Suprapubic skin (tissue), 4 donors: ENCODE measurements at regions not wholly inside any gene's neighbourhood (a gene's known extent, or its start where the extent isn't known, plus 50 kb on each side); places are given as distances from the start of the nearest gene placed in this dataset.

Experiments
- EP300 ChIP-seq: sonication (generic); formaldehyde crosslinking; IDR thresholded peaks from one replicate; pipeline ENCODE4 v1.6.1; 2017; ENCODE audit warnings: antibody characterized with exemption
- POLR2A ChIP-seq, 2 donors: fragments of 450-650 bp; IDR thresholded peaks; one replicate each; pipeline ENCODE4 v1.6.1; 2017; ENCODE audit warnings: antibody characterized with exemption in 2 of 2, mild to moderate bottlenecking in 2 of 2, moderate library complexity in 2 of 2
- POLR2AphosphoS5 ChIP-seq, 3 donors: sonication (generic); formaldehyde crosslinking; IDR thresholded peaks; one replicate each; pipeline ENCODE4 v1.6.1; 2017; ENCODE audit warnings: antibody characterized with exemption in 3 of 3
- TF ChIP-seq, protein P1 (sequence below), 2 donors: fragments of 200-600 bp in 1 of 2; fragments of 450-650 bp in 1 of 2; sonication (generic) in 1 of 2; IDR thresholded peaks; one replicate each; pipeline ENCODE4 v1.5.1; 2016 to 2019; ENCODE audit warnings: antibody characterized with exemption in 2 of 2, mild to moderate bottlenecking in 1 of 2, moderate library complexity in 1 of 2

DNA sequence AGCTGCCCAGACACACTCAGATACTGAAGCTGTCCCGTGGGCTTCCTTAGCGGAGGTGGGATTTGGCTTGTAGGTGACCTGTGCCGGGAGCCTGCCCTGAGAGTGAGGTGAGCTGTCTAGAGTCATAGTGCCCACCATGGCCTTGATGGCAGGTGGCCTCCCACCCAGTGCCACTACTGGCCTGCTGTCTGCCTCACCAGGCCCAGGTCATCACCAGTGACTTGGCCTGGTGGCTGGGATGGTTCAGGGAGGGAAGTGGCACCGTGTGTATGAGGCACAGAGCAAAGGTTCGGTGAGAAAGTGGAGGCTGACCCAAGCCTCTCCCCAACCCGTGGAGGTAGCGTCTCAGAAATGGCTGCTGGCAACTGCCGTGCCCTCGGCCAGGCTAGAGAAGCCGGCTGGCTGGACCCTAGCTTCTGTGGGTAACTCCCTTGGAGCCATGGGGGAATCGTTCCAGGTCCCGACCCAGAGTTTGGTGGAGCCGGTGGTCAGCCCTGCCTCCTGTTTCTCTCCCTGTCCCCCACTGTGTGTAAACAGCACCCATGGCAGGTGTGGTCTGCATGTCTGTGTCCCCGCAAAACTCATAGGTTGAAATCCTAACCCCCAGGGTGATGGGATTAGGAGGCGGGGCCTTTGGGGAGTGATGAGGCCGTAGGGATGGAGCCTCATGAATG, 155.4 kb upstream of the C1orf174 start:
- no peak for TF ChIP-seq POLR2A (IDR thresholded peaks at IDR 0.05)
- TF ChIP-seq, protein P1, sequence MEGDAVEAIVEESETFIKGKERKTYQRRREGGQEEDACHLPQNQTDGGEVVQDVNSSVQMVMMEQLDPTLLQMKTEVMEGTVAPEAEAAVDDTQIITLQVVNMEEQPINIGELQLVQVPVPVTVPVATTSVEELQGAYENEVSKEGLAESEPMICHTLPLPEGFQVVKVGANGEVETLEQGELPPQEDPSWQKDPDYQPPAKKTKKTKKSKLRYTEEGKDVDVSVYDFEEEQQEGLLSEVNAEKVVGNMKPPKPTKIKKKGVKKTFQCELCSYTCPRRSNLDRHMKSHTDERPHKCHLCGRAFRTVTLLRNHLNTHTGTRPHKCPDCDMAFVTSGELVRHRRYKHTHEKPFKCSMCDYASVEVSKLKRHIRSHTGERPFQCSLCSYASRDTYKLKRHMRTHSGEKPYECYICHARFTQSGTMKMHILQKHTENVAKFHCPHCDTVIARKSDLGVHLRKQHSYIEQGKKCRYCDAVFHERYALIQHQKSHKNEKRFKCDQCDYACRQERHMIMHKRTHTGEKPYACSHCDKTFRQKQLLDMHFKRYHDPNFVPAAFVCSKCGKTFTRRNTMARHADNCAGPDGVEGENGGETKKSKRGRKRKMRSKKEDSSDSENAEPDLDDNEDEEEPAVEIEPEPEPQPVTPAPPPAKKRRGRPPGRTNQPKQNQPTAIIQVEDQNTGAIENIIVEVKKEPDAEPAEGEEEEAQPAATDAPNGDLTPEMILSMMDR (IDR thresholded peaks at IDR 0.05) = no peak
- no peak for TF ChIP-seq EP300
- TF ChIP-seq POLR2AphosphoS5 (IDR thresholded peaks at IDR 0.05) = no peak
